Fibroblast of lung (primary cell): ENCODE measurements at regions not wholly inside any gene's neighbourhood (a gene's known extent, or its start where the extent isn't known, plus 50 kb on each side); places are given as distances from the start of the nearest gene placed in this dataset.

Experiments used
- EZH2 ChIP-seq: IDR thresholded peaks from 2 replicates; pipeline ENCODE4 v1.5.1; 2012; ENCODE audit warnings: low read length, control low read depth, mild to moderate bottlenecking; ENCODE audit errors: missing control alignments
- TF ChIP-seq, protein P1 (sequence below), 2 donors: IDR thresholded peaks in 1 of 2; conservative IDR thresholded peaks in 1 of 2; 1 replicate in 1 of 2; 2 replicates in 1 of 2; pipeline ENCODE4 v1.5.1; 2011 to 2012; ENCODE audit warnings: low read length in 2 of 2, control low read depth in 1 of 2, inconsistent platforms in 1 of 2, low read depth in 1 of 2, mild to moderate bottlenecking in 1 of 2

DNA sequence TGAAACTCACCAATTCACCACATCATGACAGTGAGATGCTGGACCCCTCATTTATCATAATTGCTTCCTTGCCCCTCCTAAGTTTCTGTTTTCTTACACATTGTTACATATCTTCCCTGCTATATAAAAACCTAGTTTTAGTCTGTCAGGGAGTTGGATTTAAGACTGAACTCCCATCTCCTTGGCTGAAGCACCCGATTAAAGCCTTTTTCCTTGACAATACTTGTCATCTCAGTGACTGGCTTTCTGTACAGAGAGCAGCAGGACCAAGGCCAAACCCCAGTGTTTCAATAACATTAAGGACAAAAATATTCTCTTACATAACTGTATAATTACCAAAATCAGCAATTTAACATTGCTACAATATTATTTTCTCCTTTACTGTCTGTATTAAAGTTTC lies 928.4 kb downstream of the TMTC2 start:
- TF ChIP-seq, protein P1, sequence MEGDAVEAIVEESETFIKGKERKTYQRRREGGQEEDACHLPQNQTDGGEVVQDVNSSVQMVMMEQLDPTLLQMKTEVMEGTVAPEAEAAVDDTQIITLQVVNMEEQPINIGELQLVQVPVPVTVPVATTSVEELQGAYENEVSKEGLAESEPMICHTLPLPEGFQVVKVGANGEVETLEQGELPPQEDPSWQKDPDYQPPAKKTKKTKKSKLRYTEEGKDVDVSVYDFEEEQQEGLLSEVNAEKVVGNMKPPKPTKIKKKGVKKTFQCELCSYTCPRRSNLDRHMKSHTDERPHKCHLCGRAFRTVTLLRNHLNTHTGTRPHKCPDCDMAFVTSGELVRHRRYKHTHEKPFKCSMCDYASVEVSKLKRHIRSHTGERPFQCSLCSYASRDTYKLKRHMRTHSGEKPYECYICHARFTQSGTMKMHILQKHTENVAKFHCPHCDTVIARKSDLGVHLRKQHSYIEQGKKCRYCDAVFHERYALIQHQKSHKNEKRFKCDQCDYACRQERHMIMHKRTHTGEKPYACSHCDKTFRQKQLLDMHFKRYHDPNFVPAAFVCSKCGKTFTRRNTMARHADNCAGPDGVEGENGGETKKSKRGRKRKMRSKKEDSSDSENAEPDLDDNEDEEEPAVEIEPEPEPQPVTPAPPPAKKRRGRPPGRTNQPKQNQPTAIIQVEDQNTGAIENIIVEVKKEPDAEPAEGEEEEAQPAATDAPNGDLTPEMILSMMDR (conservative IDR thresholded peaks at IDR 0.05 in 1 of 2, IDR thresholded peaks at IDR 0.05 in 1 of 2; ENCODE audit: low read depth in 1 of 2, low read length in 2 of 2), result no peak
- TF ChIP-seq EZH2, result no peak
